B cell (primary cell): ENCODE measurements at regions not wholly inside any gene's neighbourhood (a gene's known extent, or its start where the extent isn't known, plus 50 kb on each side); places are given as distances from the start of the nearest gene placed in this dataset.

Experiments used
- ATAC-seq: fragments of 200-7000 bp; cut with Tn5 transposase; one replicate; pipeline ENCODE4 v1.10.0; 2021; ENCODE audit warnings: low read depth, mild to moderate bottlenecking, moderate number of reproducible peaks, moderate library complexity
- CTCF ChIA-PET: fragments of 350-600 bp; sonication (Branson Sonifier 250); formaldehyde crosslinking; loops from one replicate; lab custom pipeline; 2021; ENCODE audit warnings: antibody characterized with exemption, inconsistent platforms; lab: Charles Lee
- POLR2A ChIA-PET: fragments of 350-600 bp; sonication (Branson Sonifier 250); formaldehyde crosslinking; loops from one replicate; lab custom pipeline; 2021; ENCODE audit warnings: antibody characterized with exemption; lab: Charles Lee
- DNase-seq: peaks from one replicate; pipeline ENCODE4 v3.0.0; 2013
- H2AFZ ChIP-seq: 2 replicates; pipeline ENCODE4 v1.6.1; 2012; ENCODE audit warnings: mild to moderate bottlenecking, low read depth, low read length; ENCODE audit not compliant: insufficient read depth, poor library complexity, severe bottlenecking
- H3K27ac ChIP-seq, 2 donors: 1 replicate in 1 of 2; 2 replicates in 1 of 2; pipeline ENCODE4 v1.5.1; 2012 to 2013; ENCODE audit warnings: low read length in 2 of 2, mild to moderate bottlenecking in 2 of 2, moderate library complexity in 1 of 2
- H3K27me3 ChIP-seq, 4 experiments: fragments of 200-600 bp in 1 of 4; sonication (generic) in 1 of 4; replicated peaks in 1 of 4; 1 replicate in 2 of 4; 2 replicates in 2 of 4; pipeline versions ENCODE4 v1.6.1 to v1.7.0; 2013 to 2016; ENCODE audit warnings: low read length in 3 of 4, mild to moderate bottlenecking in 2 of 4, mixed read lengths in 1 of 4, moderate library complexity in 1 of 4; ENCODE audit not compliant: insufficient read depth in 4 of 4, control insufficient read depth in 3 of 4; ENCODE audit errors: control extremely low read depth in 1 of 4
- H3K36me3 ChIP-seq, 2 experiments: replicated peaks in 1 of 2; 1 replicate in 1 of 2; 2 replicates in 1 of 2; pipeline versions ENCODE4 v1.6.1 to v1.7.1; 2013; ENCODE audit warnings: low read length in 1 of 2; ENCODE audit not compliant: insufficient read depth in 2 of 2, control insufficient read depth in 1 of 2; ENCODE audit errors: control extremely low read depth in 1 of 2, extremely low read depth in 1 of 2
- H3K4me1 ChIP-seq, 2 donors: fragments of 200-600 bp in 1 of 2; sonication (generic) in 1 of 2; 1 replicate in 1 of 2; 2 replicates in 1 of 2; pipeline versions ENCODE4 v1.5.1 to v1.6.1; 2013 to 2017; ENCODE audit warnings: low read length in 2 of 2; ENCODE audit not compliant: control insufficient read depth in 2 of 2, insufficient read depth in 2 of 2
- H3K4me2 ChIP-seq: replicated peaks from 2 replicates; pipeline ENCODE3; 2012; ENCODE audit warnings: mild to moderate bottlenecking, low read depth, low read length; ENCODE audit not compliant: poor library complexity, severe bottlenecking
- H3K4me3 ChIP-seq, 5 experiments: fragments of 200-600 bp in 1 of 5; sonication (generic) in 1 of 5; 1 replicate in 3 of 5; 2 replicates in 2 of 5; pipeline versions ENCODE4 v1.5.1 to v1.7.0; 2011 to 2016; ENCODE audit warnings: low read length in 4 of 5, mild to moderate bottlenecking in 4 of 5, low read depth in 2 of 5, control low read depth in 1 of 5, moderate library complexity in 1 of 5; ENCODE audit not compliant: insufficient read depth in 1 of 5; ENCODE audit errors: control extremely low read depth in 1 of 5, extremely low read depth in 1 of 5
- H3K79me2 ChIP-seq: fragments of 200-600 bp; sonication (generic); one replicate; pipeline ENCODE4 v1.6.0; 2016; ENCODE audit warnings: low read length; ENCODE audit not compliant: control insufficient read depth, insufficient read depth
- H3K9ac ChIP-seq: fragments of 200-600 bp; sonication (generic); 2 replicates; pipeline ENCODE4 v1.6.1; 2017; ENCODE audit warnings: mild to moderate bottlenecking, low read length, moderate library complexity
- H3K9me3 ChIP-seq, 3 donors: one replicate each; pipeline versions ENCODE4 v1.6.1 to v1.7.1; 2013; ENCODE audit warnings: low read length in 2 of 3; ENCODE audit not compliant: control insufficient read depth in 2 of 3, insufficient read depth in 1 of 3; ENCODE audit errors: control extremely low read depth in 1 of 3
- H4K20me1 ChIP-seq: 2 replicates; pipeline ENCODE4 v1.6.0; 2012; ENCODE audit warnings: mild to moderate bottlenecking, low read length; ENCODE audit not compliant: insufficient read depth, control insufficient read depth, poor library complexity, severe bottlenecking
- H3K27ac Mint-ChIP-seq: one replicate; pipeline ENCODE4 v1.8.0; 2021; ENCODE audit warnings: mixed read lengths
- H3K27me3 Mint-ChIP-seq: one replicate; pipeline ENCODE4 v1.8.0; 2021; ENCODE audit warnings: mixed read lengths
- H3K4me1 Mint-ChIP-seq: one replicate; pipeline ENCODE4 v1.8.0; 2021; ENCODE audit warnings: mixed read lengths
- H3K4me3 Mint-ChIP-seq: one replicate; pipeline ENCODE4 v1.8.0; 2021; ENCODE audit warnings: mixed read lengths
- H3K9me3 Mint-ChIP-seq: one replicate; pipeline ENCODE4 v1.8.0; 2022; ENCODE audit warnings: mixed read lengths; ENCODE audit not compliant: insufficient read depth
- CTCF ChIP-seq: fragments of 200-600 bp; IDR thresholded peaks from one replicate; pipeline ENCODE4 v1.8.0; 2022; ENCODE audit warnings: antibody characterized with exemption, mild to moderate bottlenecking
- EZH2 ChIP-seq: IDR thresholded peaks from 2 replicates; pipeline ENCODE4 v1.6.1; 2012; ENCODE audit warnings: borderline replicate concordance, low read depth, mild to moderate bottlenecking, moderate library complexity, low read length; ENCODE audit not compliant: insufficient read depth, poor library complexity, severe bottlenecking
- whole genome bisulfite sequencing: methylation state at CpG from one replicate; pipeline ENCODE4 v1.1.5; 2013; ENCODE audit warnings: missing lambda C conversion rate; ENCODE audit not compliant: insufficient coverage; 5-methylcytosine and 5-hydroxymethylcytosine counted together
- intact Hi-C: fragments of 100-400 bp; cut with micrococcal nuclease; formaldehyde crosslinking; loops from one replicate; pipeline ENCODE4 v1.10.0; 2022

- WGBS = 81% methylated on average over 5 of the region's 9 CpGs
- intact Hi-C loops = no loop called here
These were observed 389.4 kb upstream of the POU3F1 start for GRCh38 chr1:38436006-38436405.

GRCh38 chr1:38433084-38433722, 386.6 kb upstream of the POU3F1 start:
- Mint-ChIP-seq H3K27ac (no peak overlapping the region), H3K4me3 (no peak overlapping the region), H3K27me3 (peaks cover 8% of the 10 kb centered on the region), H3K4me1 (peaks cover 10% of the 10 kb centered on the region), H3K9me3 (no peaks in the 10 kb centered on the region)
- ATAC-seq = no peak
- Histone ChIP-seq H3K79me2 (no peaks in the 10 kb centered on the region), H3K4me3 (no peak overlapping the region), H3K9me3 (no peaks in the 10 kb centered on the region), H3K4me2 (no peak overlapping the region), H4K20me1 (no peaks in the 10 kb centered on the region), H3K27ac (no peak overlapping the region), H3K27me3 (no peaks in the 10 kb centered on the region), H3K9ac (no peak overlapping the region), H2AFZ (no peak overlapping the region), H3K36me3 (no peaks in the 10 kb centered on the region), H3K4me1 (peaks cover 0 to 3% of the 10 kb centered on the region in 2 donors)
- WGBS = 73% methylated on average over 9 of the region's 10 CpGs
- DNase-seq = no peak
- intact Hi-C loops = no loop called here
- ChIA-PET CTCF (no interaction called here), POLR2A (no interaction called here)
- TF ChIP-seq EZH2 (no peak), CTCF (no peak)

More at GRCh38 chr1:38436006-38436405, 389.4 kb upstream of the POU3F1 start:
- H3K9ac ChIP-seq = no peak overlapping the region
- H3K27me3 ChIP-seq = peaks cover 0 to 2% (median 0%) of the 10 kb centered on the region in 4 experiments
- Mint-ChIP-seq H3K27me3 (peaks cover 7% of the 10 kb centered on the region), H3K27ac (no peak overlapping the region), H3K4me1 (peaks cover 10% of the 10 kb centered on the region), H3K9me3 (peaks cover 4% of the 10 kb centered on the region), H3K4me3 (no peak overlapping the region)
- ChIA-PET POLR2A (no interaction called here), CTCF (no interaction called here)
- H3K79me2 ChIP-seq = no peaks in the 10 kb centered on the region
- no peak overlapping the region for H3K27ac ChIP-seq
- H3K4me1 ChIP-seq = peaks cover 0 to 3% of the 10 kb centered on the region in 2 donors
- DNase-seq = no peak
- ATAC-seq = no peak
- H3K36me3 ChIP-seq = no peaks in the 10 kb centered on the region
- TF ChIP-seq CTCF (no peak), EZH2 (no peak)
- H3K9me3 ChIP-seq = peaks cover 0 to 8% (median 0%) of the 10 kb centered on the region in 3 donors
- no peak overlapping the region for H2AFZ ChIP-seq
- no peaks in the 10 kb centered on the region for H4K20me1 ChIP-seq
- H3K4me2 ChIP-seq = no peak overlapping the region
- no peak overlapping the region for H3K4me3 ChIP-seq
